ENCODE measurements at regions not wholly inside any gene's neighbourhood (a gene's known extent, or its start where the extent isn't known, plus 50 kb on each side); places are given as distances from the start of the nearest gene placed in this dataset.

GRCh38 chr6:142665393-142665792, 279.6 kb downstream of the HIVEP2 start:
- Histone ChIP-seq H3K4me1 (no peaks in the 10 kb centered on the region), H3K27me3 (no peaks in the 10 kb centered on the region), H3K9me3 (no peaks in the 10 kb centered on the region), H3K36me3 (no peaks in the 10 kb centered on the region), H3K4me3 (no peak overlapping the region), H3K27ac (no peak overlapping the region)
- intact Hi-C loops (cut with DNase I) = no loop called here
- no peak for DNase-seq
- TF ChIP-seq CTCF (IDR thresholded peaks at IDR 0.05) = no peak
- ATAC-seq = no peak

GRCh38 chr6:142666599-142667185, 278.3 kb downstream of the HIVEP2 start:
- no peak overlapping the region for H3K4me3 ChIP-seq
- H3K27ac ChIP-seq = no peak overlapping the region
- H3K36me3 ChIP-seq = no peaks in the 10 kb centered on the region
- no peaks in the 10 kb centered on the region for H3K4me1 ChIP-seq
- intact Hi-C loops (cut with DNase I) = no loop called here
- TF ChIP-seq CTCF (IDR thresholded peaks at IDR 0.05) = no peak
- DNase-seq (no peak), ATAC-seq (no peak)
- no peaks in the 10 kb centered on the region for H3K9me3 ChIP-seq
- no peaks in the 10 kb centered on the region for H3K27me3 ChIP-seq

- intact Hi-C loops (cut with DNase I) = no loop called here
- H3K27me3 ChIP-seq = no peaks in the 10 kb centered on the region
- H3K36me3 ChIP-seq = no peaks in the 10 kb centered on the region
- no peaks in the 10 kb centered on the region for H3K9me3 ChIP-seq
- H3K4me3 ChIP-seq = no peak overlapping the region
- H3K4me1 ChIP-seq = no peaks in the 10 kb centered on the region
- no peak for ATAC-seq
- no peak overlapping the region for H3K27ac ChIP-seq
- DNase-seq = no peak
- TF ChIP-seq CTCF (IDR thresholded peaks at IDR 0.05) = no peak
These were observed 275.3 kb downstream of the HIVEP2 start for GRCh38 chr6:142669471-142670351.

- DNase-seq (no peak), ATAC-seq (no peak)
- intact Hi-C loops (cut with DNase I) = no loop called here
- Histone ChIP-seq H3K27me3 (no peaks in the 10 kb centered on the region), H3K27ac (no peak overlapping the region), H3K4me3 (no peak overlapping the region), H3K36me3 (no peaks in the 10 kb centered on the region), H3K4me1 (no peaks in the 10 kb centered on the region), H3K9me3 (no peaks in the 10 kb centered on the region)
- no peak for TF ChIP-seq CTCF (IDR thresholded peaks at IDR 0.05)
These were observed 273.2 kb downstream of the HIVEP2 start for GRCh38 chr6:142671791-142672190.

- Histone ChIP-seq H3K4me3 (no peak overlapping the region), H3K27ac (no peak overlapping the region), H3K9me3 (no peaks in the 10 kb centered on the region), H3K27me3 (no peaks in the 10 kb centered on the region), H3K36me3 (no peaks in the 10 kb centered on the region), H3K4me1 (peaks cover 4% of the 10 kb centered on the region)
- ATAC-seq (peak; percentile 24), DNase-seq (no peak)
- intact Hi-C loops (cut with DNase I) = no loop called here
- TF ChIP-seq CTCF (IDR thresholded peaks at IDR 0.05) = no peak
These were observed 269.5 kb downstream of the HIVEP2 start for GRCh38 chr6:142675517-142675916.

Measured in upper lobe of right lung (tissue), 1 donor.